Brain pericyte (primary cell): ENCODE measurements at regions not wholly inside any gene's neighbourhood (a gene's known extent, or its start where the extent isn't known, plus 50 kb on each side); places are given as distances from the start of the nearest gene placed in this dataset.

Experiments used
- DNase-seq: peaks from one replicate; pipeline ENCODE4 v3.0.0-alpha.2; 2012; ENCODE audit warnings: low read depth, low spot score

DNA sequence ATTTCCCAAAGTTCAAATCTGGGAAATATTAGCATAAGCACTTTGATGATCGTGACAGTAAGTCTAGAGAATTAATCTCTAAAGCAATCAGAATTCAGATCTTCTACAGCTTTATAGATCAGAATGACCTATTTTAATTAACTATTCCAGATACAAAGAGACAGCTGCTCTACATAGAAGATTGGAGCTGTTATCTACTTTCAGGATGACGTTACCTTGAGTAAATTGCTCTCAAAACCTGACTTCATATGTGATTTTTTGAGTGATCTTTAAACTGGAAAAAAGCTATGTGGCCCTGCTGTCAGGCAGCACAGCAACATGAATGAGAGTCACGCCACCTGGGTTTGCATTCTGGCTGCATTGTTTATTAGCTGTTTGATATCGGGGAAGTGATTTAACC, 259.9 kb upstream of the CDH6 start:
- DNase-seq, result no peak

DNA sequence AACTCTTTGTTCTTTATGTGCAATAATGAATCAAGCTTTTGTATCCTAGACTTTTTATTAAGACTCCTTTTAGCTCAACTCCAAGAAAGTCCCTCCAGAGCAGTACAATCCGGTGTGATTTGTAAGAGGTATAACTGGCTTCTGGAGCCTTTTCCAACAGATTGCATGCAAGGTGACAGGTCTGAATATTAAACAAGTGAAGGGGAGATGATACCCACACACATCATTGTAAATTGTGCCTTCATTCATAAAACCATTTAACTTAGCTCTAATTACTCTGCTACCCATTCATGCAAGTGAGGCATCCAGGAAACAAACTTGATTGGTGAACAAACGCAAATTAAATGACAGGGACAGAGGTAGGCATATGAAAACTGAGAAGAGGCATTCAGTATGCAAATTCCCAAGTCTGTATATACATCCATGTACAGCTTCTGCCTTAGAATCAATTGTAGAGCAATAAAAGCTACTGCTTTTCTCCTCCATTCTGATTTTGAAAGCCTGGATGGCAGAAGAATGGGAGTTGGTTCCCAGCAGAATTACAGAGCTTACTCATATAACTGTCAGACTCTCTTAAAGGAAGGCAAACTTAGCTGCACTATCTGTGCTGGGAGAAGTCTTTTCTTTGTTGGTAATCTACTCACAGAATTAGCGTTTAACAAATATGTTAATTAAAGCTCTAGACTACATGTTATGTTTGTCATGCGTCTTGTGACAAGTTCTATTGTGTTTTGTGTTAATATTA, 261.0 kb upstream of the CDH6 start:
- no peak for DNase-seq

DNA sequence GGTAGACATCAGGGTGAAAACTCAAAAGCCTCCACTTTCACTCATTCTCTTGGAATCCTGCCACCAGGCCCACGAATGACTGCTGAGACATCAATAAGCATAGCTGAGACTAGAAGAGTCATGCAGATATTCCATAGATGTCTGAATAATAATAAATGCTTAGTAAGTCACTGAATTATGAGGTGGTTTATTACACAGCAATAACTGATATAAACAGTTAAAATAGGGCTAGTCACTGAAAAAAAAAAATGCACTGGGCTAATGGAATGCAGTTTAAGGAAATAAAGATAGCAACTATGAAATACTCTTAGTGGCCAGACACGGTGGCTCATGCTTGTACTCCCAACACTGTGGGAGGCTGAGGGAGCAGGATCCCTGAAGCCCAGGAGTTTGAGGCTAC, 262.8 kb upstream of the CDH6 start:
- DNase-seq, result no peak

DNA sequence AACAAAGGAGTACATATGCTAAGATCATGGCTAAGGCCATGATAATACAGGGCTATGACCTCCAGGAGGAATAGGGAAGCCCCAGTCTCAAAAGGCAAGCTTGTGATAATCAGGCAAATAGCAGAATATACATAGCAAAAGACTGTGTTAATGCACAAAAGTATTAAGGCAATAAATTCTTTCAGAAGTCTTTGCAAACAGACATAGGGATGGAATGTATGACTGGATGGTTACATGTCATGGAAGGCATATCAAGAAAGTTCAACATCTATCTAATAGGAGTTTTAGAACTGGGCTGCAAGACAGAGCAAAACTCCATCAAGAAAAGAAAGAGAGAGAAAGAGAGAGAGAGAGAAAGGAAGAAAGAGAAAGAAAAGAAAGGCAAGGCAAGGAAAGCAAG, 264.5 kb upstream of the CDH6 start:
- DNase-seq, result no peak

DNA sequence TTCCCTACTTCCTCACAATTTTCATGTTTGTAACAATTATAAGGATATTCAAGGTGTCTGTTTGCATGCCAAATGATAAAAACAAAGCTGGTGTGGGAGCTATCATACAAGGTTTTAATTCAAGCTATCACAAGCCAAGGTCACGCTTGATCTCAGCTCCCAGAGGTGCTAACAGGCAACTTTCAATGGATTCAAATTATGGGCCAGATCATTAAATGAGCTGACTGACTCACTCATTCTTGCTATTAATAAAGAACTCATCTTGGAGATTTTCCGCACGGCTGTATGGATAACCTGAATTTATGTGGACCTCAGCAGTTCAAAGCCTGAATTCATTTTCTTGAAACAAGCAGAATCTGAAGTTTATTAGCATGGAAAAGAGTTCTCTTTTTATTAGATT, 267.3 kb upstream of the CDH6 start:
- DNase-seq, result no peak

DNA sequence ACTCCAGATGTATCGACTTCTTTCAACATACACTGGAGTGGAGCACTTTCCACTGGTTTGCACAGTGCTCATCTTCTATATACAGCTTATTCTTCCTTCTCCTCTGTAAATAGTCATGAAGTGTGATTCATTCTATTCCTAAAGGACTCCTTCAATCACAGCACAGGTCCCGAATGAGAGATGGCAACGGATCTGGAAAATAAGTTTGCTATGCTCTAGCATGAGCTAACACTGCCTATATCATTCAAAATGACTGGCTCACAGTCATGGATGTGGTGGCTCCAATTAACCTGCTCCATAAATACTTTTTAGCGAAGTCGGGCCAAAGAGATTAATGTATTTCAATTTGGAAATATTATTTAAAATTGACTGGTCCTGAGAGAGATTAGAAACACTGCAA, 272.1 kb upstream of the CDH6 start:
- no peak for DNase-seq

DNA sequence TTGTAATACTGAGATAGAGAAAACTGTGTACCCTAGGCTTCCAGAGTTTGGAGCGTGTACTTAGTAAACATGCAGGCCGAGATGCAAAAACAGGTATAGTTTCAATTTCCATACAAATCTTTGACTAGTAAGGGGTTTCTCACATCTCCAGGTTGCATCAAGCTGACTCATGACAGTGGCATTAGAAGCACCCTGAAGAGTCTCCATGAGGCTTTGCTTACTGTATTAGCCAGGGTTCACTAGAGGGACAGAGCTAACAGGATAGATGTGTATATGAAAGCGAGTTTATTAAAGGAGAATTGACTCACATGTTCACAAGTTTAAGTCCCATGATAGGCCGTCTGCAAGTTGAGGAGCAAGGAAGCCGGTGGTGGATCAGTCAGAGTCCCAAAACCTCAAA, 275.3 kb upstream of the CDH6 start:
- no peak for DNase-seq

DNA sequence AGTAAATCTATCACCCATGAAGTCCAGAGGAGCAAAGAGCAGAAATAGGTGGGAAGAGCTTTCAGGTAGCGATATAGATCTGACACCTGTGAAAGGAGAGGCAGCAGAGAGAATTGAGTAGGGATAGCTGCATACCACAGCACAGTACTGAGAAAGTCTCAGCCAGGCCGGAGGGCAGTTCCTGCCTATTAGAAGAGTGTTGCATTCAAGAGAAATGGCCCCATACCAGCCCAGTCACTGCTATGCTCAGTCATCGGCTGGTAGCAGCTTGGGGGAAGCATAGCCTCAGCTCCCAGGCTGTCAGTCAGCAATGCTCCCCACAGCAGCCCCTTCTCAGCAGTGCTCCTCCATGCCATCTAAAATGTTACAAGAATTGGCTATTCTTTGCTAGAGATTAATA, 285.1 kb upstream of the CDH6 start:
- no peak for DNase-seq

DNA sequence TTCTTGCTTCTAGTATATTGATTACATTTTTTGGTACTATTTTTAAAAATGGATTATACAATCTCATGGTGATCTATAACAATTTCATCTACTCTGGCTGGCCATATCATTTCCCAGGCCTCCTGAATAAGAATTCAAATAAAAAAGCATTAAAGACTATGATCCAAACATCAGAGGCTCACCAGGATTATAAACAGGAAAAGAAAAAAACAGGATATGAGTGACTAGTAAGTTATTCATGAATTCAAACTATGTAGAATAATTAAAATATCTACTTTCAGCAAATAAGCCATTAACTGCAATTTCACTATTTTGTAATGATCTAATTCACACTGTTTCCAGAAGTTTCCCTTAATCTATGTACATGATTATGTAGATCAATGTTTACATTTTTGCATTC, 293.1 kb upstream of the CDH6 start:
- no peak for DNase-seq

DNA sequence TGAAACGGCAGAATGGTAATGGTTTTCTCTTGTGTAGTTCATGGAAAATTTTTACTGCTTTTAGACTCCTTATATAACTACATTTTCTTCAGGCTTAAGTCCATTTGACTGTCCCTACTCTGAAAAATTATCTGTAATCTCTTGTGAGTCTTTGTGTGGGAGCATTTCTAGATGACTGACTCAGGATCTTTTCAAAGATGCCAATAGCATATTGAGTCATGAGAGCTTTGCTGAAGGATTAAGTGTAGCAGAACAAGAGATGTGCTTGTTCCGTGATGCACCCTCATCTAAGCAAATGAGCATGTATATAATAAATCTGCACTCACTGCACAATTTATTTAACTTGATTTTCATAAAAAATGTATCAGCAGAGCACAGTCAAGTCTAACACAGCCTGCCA, 298.7 kb upstream of the CDH6 start:
- DNase-seq, result no peak

DNA sequence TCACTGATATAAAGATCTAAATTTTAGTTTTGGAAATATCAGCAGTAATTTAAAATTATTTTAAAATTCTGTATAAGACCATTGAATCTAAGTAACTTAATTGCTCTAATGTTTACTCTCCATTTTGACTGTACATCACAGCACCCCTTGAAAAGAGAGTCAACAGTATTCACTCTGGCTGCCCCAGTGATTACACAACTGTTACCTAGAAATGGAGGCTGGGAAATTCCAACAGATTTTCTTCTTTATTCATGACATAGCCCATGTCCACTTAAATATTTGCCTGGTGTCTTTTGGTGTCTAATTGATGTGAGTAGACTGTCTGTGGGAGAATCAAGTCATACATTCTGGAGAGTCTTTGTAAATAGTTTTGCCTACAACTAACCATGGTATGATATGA, 301.8 kb upstream of the CDH6 start:
- no peak for DNase-seq

DNA sequence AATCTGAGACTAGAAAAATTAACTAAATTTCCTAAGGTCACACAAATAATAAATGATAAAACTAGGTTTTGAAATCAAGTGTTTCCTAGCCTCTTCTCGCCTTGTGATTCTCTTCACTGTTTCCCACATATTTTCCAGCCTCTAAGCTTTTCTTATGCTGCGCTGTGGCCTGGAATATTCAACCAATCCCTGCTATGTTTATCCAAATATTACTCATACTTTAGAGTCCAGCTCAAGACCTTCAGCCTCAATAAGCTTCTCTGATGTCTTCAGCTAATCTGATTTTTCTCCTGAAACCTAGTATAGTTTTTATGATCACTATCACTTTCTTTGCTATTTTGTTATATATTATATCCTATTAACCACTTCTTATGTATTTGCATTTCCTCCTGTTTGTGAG, 303.1 kb upstream of the CDH6 start:
- DNase-seq, result no peak

DNA sequence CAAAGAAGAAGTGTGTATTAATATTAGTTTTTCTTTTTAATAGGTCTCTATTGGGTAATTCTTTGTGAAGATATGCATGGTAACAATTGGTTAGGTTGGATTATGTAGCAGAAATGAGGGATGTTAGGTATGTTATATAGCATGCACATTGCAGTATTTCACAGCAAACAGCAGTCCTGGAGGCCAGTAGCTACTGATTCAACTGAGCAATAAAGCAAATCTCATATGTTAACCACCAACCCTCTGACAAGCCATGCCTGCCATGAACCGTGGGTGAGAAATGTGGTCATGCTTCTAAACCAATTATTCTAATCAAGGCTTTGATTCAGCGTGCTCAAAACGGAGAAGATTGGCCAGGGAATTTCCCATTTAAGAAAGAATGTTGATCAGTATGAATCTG, 313.0 kb upstream of the CDH6 start:
- DNase-seq, result no peak

DNA sequence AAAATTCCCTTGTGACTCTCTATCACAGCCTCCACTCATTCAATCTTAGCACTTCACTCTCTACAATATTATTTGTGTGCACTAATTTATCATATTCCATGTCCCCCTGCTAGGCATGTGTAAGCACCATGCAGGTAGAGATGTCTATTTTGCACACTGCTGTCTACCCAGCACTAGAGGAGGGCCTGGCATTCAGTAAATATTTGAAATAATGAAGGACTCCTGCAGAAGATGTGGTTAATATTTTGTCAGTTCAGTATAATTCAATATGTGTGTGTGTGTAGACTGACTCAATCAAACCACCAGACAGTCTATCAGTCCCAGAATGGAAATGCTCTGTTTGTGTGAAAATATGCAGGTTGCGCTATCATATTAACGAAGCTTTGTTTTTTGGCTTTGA, 313.6 kb upstream of the CDH6 start:
- DNase-seq, result no peak

DNA sequence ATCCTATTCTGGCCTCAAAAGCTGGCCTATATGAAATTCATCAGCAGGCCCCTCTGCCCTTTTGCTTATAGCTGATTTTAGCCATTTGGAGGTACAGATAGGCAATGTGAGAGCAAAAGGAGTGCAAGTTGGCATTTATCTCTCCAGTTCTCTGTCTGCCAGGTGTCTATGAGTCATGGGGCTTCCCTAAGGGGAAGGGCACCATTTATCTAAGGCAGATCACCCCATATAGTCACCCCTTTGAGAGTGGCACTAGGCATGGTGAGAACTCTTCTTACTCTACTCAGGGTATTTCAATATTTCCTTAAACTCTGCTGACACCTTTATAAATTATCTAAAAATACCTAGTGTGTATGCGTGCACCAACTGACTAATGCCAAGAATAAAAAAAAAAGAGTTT, 314.7 kb upstream of the CDH6 start:
- no peak for DNase-seq

DNA sequence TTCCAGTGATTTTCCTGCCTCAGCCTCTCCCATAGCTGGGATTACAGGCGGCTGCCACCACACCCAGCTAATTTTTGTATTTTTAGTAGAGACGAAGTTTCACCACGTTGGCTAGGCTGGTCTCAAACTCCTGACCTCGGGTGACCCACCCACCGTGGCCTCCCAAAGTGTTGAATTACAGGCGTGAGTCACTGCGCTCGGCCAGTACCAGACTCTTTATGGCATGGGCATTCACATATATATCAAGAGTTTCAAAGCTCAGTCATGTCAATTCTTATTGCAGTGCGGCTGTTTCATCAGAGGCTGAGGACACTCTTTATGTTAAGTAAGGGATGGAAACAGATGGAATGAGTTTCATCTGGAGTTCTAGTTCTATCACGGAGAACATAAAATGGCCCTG, 315.2 kb upstream of the CDH6 start:
- no peak for DNase-seq

DNA sequence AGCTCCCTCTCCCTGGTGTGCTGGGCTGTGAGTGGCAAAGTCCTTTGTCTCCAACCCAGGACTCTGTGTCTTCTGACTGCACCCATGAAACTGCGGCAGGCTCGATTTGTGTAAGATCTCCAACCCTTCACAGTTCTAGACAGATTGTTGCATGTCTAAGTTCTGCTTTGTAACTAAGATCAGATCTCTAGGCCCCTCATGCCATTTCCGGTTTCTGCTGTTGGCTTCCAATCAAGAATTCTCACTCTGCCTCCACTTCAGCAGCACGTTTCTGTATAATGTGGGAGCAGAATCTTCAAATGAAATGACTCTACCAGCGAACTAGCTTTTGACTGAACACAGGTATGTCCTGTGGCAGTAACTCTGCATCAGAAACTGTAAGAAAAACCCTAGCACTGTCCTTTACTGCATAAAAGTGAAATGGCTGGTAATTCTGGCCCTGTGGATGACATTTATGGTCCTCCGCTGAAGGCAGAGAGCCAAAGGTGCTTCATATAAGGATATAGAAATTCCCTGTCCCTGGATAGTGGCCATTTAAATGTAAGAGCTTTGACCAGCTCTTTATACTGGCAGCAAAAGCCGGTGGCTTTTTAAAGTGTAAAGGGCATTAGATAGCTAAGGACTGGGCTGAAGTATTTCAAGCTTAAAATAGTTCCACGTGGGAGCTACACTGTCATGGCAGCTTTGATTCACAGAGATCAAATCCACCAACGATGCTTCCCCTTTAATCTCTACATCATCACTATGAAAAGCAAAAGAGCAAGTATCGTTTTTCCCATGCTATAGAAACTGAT, 319.0 kb upstream of the CDH6 start:
- DNase-seq, result no peak

DNA sequence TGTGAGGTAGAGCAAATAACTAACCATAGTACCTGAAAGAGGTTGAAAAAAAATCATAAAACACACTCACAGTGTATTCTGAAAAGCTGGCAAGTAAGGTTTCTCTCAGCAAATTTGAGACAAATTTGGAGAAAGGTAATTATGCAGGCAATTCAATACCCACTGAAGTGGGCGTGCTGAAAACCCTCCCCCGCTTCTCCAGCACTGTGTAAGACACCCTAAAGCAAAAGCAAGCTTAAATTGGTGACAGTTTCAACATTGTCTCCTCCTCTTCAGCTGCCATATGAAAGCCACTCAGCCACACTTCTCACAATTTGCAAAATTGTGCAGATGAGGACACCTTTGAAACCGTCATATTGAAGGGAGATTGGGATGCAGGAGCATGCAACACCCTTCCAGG, 322.3 kb upstream of the CDH6 start:
- no peak for DNase-seq

DNA sequence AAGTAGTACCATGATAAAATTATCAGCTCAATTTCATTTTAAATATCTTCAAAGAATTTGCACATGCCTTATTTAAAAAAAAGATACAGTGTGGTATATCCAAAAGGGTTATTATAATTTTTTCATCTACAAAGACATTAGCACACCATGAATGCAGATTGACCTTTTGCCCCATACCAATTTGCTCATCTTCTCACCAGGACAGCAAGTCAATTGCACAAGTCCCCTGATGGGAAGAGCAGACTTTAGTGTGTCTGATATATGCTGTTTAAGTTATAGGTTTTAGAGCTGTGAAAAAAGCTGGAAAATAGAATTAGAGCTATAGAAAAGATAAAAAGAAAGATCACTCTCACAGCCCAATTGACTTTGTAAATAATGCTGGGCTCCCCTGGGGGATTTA, 325.8 kb upstream of the CDH6 start:
- DNase-seq, result no peak

DNA sequence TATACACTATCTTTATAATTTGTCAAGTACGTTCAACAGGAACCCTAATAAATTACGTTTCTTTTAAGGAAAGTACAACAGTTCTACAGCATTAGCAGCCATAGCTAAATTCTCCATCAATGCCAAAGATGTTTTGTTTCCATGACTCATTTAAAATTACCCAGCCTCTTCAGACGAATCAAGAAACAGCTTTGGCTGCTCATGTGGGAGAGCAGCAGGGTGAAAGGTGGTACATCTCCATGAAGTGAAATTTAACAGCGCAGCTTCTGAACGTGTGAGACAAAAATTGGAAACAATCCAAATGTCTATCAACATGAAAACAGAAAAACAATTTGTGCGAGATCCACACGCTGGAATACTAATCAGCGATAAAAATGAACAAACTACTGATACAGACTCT, 327.3 kb upstream of the CDH6 start:
- no peak for DNase-seq

DNA sequence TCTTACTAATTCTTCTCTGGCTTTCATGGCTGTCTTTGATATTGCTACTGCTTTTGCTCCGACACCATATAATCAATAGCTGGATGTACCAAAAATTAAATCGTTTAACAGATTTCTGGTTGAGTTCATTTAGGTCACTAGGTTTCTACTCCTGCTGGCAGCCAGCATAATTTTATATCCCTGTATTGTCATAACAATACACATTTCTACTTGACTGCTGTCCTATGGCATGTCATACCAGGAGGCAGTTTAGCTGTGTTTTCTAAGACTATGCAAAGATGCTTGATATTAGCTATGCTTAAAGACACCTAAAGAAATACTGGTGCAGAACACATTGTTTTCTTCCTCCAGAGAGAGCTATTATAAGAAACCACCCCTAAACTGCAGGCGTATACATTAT, 337.2 kb upstream of the CDH6 start:
- no peak for DNase-seq

DNA sequence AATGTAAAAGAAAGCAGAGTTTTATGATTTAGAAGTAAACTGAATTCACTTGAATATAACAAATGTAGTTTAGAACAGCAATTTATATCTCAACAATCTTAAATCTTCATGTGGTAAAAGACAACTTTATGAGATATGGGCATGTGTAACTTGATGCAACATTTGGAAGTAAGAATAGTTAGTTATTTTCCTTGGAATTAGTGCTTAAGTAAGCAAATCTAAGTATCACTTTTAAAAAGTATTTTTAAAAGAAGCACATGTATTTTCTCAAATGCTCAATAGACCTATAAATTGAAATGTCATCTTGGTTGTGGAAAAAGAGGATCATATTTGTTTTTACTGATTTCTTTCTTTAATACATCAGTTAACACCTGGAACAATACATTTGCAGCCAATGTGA, 340.3 kb upstream of the CDH6 start:
- DNase-seq, result no peak

DNA sequence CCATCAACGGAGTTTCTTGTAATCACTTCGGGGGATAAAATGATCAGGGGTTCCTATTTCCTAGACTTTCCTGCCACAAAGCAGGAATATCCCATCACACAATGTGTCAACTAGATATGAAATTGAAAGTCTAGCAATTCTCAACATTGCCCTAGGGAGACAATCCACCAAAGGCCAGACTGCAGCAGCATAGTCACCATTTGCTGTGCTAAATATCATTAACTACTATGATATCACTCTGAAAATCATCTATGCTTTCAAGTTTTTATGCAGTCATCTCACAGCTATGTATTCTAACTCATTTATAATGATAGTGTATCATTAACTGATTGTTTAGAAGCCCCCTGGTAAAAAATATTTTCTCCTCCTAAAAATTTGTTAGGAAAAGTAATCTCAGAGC, 342.6 kb upstream of the CDH6 start:
- DNase-seq, result no peak
